ENCODE measurements at regions not wholly inside any gene's neighbourhood (a gene's known extent, or its start where the extent isn't known, plus 50 kb on each side); places are given as distances from the start of the nearest gene placed in this dataset.

GRCh38 chr13:100842136-100842535, 167.5 kb upstream of the TMTC4 start (continued):
- TF ChIP-seq, protein P1, sequence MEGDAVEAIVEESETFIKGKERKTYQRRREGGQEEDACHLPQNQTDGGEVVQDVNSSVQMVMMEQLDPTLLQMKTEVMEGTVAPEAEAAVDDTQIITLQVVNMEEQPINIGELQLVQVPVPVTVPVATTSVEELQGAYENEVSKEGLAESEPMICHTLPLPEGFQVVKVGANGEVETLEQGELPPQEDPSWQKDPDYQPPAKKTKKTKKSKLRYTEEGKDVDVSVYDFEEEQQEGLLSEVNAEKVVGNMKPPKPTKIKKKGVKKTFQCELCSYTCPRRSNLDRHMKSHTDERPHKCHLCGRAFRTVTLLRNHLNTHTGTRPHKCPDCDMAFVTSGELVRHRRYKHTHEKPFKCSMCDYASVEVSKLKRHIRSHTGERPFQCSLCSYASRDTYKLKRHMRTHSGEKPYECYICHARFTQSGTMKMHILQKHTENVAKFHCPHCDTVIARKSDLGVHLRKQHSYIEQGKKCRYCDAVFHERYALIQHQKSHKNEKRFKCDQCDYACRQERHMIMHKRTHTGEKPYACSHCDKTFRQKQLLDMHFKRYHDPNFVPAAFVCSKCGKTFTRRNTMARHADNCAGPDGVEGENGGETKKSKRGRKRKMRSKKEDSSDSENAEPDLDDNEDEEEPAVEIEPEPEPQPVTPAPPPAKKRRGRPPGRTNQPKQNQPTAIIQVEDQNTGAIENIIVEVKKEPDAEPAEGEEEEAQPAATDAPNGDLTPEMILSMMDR (IDR thresholded peaks at IDR 0.05; ENCODE audit: control extremely low read depth in 1 of 3, insufficient read depth in 1 of 3, low read depth in 1 of 3, low read length in 3 of 3) = no peak
- TF ChIP-seq, protein P2, sequence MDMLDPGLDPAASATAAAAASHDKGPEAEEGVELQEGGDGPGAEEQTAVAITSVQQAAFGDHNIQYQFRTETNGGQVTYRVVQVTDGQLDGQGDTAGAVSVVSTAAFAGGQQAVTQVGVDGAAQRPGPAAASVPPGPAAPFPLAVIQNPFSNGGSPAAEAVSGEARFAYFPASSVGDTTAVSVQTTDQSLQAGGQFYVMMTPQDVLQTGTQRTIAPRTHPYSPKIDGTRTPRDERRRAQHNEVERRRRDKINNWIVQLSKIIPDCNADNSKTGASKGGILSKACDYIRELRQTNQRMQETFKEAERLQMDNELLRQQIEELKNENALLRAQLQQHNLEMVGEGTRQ (IDR thresholded peaks at IDR 0.05; ENCODE audit: low read length) = no peak
